HG02885 (cell line): ENCODE measurements at regions not wholly inside any gene's neighbourhood (a gene's known extent, or its start where the extent isn't known, plus 50 kb on each side); places are given as distances from the start of the nearest gene placed in this dataset.
"Not testable (repeated sequence)": the region's sequence is repeated elsewhere in the genome, so short reads cannot be mapped to it uniquely, and the experiment has no call there.

Experiments used
- ATAC-seq: cut with Tn5 transposase; IDR thresholded peaks from one replicate; pipeline ENCODE4 v1.9.1; 2021; ENCODE audit warnings: mild to moderate bottlenecking; ENCODE audit not compliant: unreplicated experiment, poor library complexity

GRCh38 chr14:57150449-57150848 is 118.3 kb downstream of the EXOC5 start:
- ATAC-seq: no peak

GRCh38 chr14:57139173-57139572 is 129.5 kb downstream of the EXOC5 start:
- ATAC-seq: no peak

DNA sequence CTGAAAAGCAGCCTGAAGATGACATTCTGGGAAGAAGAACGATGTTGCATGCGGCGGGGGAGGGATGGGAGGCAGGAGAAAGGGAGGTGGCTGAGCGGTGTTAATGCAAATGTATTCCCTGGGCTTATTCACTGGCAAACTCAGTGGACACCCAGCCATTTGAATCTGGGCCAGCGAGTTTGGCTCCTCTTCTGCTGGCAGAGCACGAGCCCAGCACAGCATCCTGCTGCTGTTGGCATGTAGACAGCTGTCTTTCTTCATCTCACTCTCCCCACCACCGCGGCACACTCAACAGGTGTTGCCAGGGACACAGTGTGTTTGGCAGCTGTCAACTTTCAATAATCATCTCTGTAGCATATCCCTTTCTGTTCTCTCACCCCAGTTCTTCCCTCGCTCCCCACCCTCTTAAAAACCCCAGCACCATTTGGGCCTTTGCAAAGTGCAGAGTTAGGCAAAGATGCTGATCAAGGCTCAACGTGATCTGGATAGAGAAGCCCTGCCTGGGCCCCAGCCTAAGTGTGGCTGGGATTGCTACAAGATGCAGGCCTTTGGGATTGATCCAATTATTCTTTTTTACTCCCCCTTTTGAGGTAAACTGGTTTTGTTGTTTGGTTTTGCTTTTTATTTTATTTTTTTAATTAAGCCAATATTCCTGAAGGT is 131.9 kb downstream of the EXOC5 start:
- no peak for ATAC-seq

DNA sequence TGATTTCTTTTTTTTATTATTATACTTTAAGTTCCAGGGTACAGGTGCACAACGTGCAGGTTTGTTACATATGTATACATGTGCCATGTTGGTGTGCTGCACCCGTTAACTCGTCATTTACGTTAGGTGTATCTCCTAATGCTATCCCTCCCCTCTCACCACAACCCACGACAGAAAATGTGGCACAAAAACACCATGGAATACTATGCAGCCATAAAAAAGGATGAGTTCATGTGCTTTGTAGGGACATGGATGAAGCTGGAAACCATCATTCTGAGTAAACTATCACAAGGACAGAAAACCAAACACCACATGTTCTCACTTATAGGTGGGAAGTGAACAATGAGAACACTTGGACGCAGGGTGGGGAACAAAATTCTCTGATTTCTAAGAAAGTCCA is 140.9 kb downstream of the EXOC5 start:
- not testable (repeated sequence) for ATAC-seq

GRCh38 chr14:57122129-57122528 is 146.6 kb downstream of the EXOC5 start:
- no peak for ATAC-seq

GRCh38 chr14:57112072-57112807 is 156.5 kb downstream of the EXOC5 start:
- not testable (repeated sequence) for ATAC-seq

GRCh38 chr14:57110411-57110810 is 158.3 kb downstream of the EXOC5 start:
- not testable (repeated sequence) for ATAC-seq

- no peak for ATAC-seq
These were observed 177.6 kb downstream of the EXOC5 start for GRCh38 chr14:57091030-57091608.

DNA sequence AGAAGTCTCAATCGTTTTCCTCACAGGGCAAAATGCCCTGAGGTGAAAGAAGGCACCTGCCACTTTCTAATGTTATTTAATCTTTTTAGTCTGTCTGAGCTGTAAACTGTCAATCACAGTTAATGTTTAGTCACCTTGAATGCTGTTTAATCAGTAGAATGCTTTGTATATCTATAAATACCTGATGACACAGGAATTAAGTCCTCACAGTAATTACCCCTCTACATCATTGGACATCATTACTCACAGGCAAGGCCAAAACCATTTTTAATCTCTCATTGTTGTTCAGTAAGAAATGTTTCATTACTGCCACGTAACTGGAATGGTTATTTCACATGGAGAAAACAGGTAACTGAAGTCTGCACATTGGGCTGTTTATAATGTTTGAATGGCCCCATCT is 178.8 kb downstream of the EXOC5 start:
- no peak for ATAC-seq

- no peak for ATAC-seq
These were observed 180.9 kb downstream of the EXOC5 start for GRCh38 chr14:57087841-57088240.

- ATAC-seq: no peak
These were observed 182.2 kb downstream of the EXOC5 start for GRCh38 chr14:57086271-57087162.

GRCh38 chr14:57085801-57086200 is 182.9 kb downstream of the EXOC5 start:
- no peak for ATAC-seq

- no peak for ATAC-seq
These were observed 183.7 kb downstream of the EXOC5 start for GRCh38 chr14:57085043-57085442.

GRCh38 chr14:57080691-57081090 is 188.0 kb downstream of the EXOC5 start:
- no peak for ATAC-seq

- ATAC-seq: no peak
These were observed 190.7 kb downstream of the EXOC5 start for GRCh38 chr14:57078054-57078453.

- ATAC-seq: no peak
These were observed 194.7 kb downstream of the EXOC5 start for GRCh38 chr14:57073986-57074385.

DNA sequence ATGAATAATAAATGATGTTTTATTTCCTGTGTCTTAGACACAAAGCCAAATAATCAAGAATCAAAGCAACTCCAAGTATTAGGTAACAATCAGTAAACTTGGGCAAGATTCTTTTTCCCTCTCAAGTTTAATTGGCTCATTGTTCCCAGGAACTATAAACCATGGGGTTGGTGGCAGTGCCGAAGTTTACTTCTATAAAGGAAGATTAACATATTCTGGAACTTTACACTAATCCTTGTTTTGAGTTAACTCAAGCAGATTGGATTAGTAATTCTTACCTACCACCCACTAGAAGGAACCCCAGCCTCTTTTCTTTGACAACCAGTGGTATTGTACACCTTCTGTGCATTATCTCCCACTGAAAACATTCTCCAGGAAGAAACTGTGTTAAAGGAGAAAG is 197.1 kb downstream of the EXOC5 start:
- no peak for ATAC-seq

DNA sequence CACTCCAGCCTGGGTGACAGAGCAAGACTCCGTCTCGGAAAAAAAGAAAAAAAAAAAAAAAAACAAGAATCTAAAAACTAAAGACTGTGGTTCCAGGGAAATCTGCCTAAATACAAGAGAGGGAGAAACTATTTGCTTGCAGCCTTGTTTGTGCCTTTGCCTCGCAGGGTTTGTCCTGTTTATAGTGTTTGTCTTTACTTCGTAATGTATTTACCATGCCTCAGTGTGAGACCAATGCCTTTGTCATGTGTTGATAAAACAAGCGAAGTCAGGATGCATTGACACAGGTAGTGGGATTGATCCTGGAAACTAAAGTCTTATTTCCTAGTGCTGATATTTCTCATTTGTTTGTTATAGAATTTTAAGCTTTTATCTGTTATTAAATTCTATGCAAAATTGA is 199.0 kb downstream of the EXOC5 start:
- ATAC-seq: no peak

DNA sequence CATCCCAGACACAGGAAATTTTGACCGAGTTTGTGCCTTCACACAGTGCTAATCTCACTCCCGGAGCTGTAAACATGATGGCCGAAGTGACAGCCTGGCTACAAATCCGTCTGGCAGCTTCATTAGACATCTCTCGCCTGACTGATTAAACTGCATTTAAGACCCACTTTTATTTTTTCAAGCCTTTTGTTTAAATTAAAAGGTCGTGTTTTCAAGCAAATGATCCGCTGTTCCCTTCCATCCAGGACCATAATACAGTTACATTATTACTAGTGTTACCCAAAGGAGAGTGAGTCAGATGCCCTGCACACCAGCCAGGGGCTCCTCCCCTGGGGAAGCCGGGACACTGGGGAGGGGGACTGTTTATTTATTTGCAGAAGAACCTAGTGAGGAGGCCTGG is 200.2 kb downstream of the EXOC5 start:
- no peak for ATAC-seq

DNA sequence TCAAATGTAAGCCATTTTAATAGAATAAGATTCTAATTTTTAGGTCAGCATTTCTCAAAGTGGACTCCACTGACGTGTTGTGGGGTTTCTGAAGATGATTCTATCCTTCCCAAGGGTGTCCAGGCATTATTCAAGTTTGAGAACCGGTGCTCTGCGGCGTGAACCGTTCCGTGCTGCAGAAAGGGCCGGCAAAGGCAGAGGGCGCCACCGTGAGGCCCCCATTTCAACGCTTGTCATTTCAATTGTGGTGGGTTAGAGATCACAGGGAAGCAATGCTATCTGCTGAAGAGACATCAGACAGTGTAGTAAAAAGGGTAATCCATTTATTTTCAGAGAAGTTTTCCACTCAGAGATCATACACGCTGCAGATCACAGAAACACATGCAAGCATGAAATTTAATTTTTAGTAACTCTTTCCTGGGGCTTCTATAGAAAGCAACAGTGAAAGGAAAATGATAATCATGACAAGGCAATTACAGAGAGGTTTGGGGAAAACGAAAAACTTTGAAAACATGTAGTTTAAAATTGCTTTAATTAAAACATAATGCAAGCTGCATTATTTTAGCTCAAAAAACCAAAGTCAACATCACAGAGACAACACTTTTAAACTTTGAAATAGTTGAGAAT is 201.7 kb downstream of the EXOC5 start:
- no peak for ATAC-seq
